ENCODE measurements at regions not wholly inside any gene's neighbourhood (a gene's known extent, or its start where the extent isn't known, plus 50 kb on each side); places are given as distances from the start of the nearest gene placed in this dataset.
"Not testable (repeated sequence)": the region's sequence is repeated elsewhere in the genome, so short reads cannot be mapped to it uniquely, and the experiment has no call there.

GRCh38 chr9:33703430-33704102 is 91.8 kb upstream of the PRSS3 start:
- Histone ChIP-seq H3K9me2 (replicated peaks; ENCODE audit: insufficient read depth, low read length) (no peaks in the 10 kb centered on the region), H3K4me2 (ENCODE audit: low read depth, low read length) (no peak overlapping the region), H3K9me3 (replicated peaks; ENCODE audit: insufficient read depth, low read length) (no peaks in the 10 kb centered on the region), H2AFZ (ENCODE audit: low read length) (no peak overlapping the region), H3K4me1 (ENCODE audit: low read length) (peaks cover 23% of the 10 kb centered on the region), H3K27me3 (replicated peaks; ENCODE audit: insufficient read depth, low read length) (no peaks in the 10 kb centered on the region), H3K27ac (ENCODE audit: low read length) (no peak overlapping the region), H3K36me3 (replicated peaks; ENCODE audit: insufficient read depth, low read length) (no peaks in the 10 kb centered on the region), H3F3A (ENCODE audit: insufficient read depth, low read length) (peaks cover 10% of the 10 kb centered on the region; the same call in 1 of the 2 replicates), H3K9ac (ENCODE audit: low read length) (no peak overlapping the region), H3K79me2 (ENCODE audit: low read length) (no peaks in the 10 kb centered on the region), H4K20me1 (ENCODE audit: insufficient read depth, low read length) (no peaks in the 10 kb centered on the region), H3K4me3 (ENCODE audit: low read length) (no peak overlapping the region)
- DNase-seq: no peak
- TF ChIP-seq EZH2phosphoT487 (IDR thresholded peaks at IDR 0.05; ENCODE audit: low read length): no peak

- not testable (repeated sequence) for H3K4me2 ChIP-seq (ENCODE audit: low read depth, low read length); H4K20me1 ChIP-seq (ENCODE audit: insufficient read depth, low read length); H3K36me3 ChIP-seq (replicated peaks; ENCODE audit: insufficient read depth, low read length); H3K9ac ChIP-seq (ENCODE audit: low read length); H3K79me2 ChIP-seq (ENCODE audit: low read length); H3F3A ChIP-seq (ENCODE audit: insufficient read depth, low read length); DNase-seq; H3K27ac ChIP-seq (ENCODE audit: low read length); H3K9me3 ChIP-seq (replicated peaks; ENCODE audit: insufficient read depth, low read length); H3K4me3 ChIP-seq (ENCODE audit: low read length); H2AFZ ChIP-seq (ENCODE audit: low read length); H3K27me3 ChIP-seq (replicated peaks; ENCODE audit: insufficient read depth, low read length); H3K9me2 ChIP-seq (replicated peaks; ENCODE audit: insufficient read depth, low read length)
- H3K4me1 ChIP-seq (ENCODE audit: low read length): peaks cover 22% of the 10 kb centered on the region
These were observed 89.9 kb upstream of the PRSS3 start for GRCh38 chr9:33705440-33705839.

GRCh38 chr9:33708441-33708840 is 86.9 kb upstream of the PRSS3 start:
- H3K9me3 ChIP-seq (replicated peaks; ENCODE audit: insufficient read depth, low read length): no peaks in the 10 kb centered on the region
- no peak for DNase-seq
- no peak for TF ChIP-seq EZH2phosphoT487 (IDR thresholded peaks at IDR 0.05; ENCODE audit: low read length)
- TF ChIP-seq EZH2 (optimal IDR thresholded peaks at IDR 0.05; ENCODE audit: low read depth, low read length): no peak
- no peak for TF ChIP-seq CTCF (IDR thresholded peaks at IDR 0.05; ENCODE audit: low read length)

GRCh38 chr9:33709269-33709668 is 86.1 kb upstream of the PRSS3 start:
- H2AFZ ChIP-seq (ENCODE audit: low read length): no peak overlapping the region
- H3K4me2 ChIP-seq (ENCODE audit: low read depth, low read length): no peak overlapping the region
- H3K9me2 ChIP-seq (replicated peaks; ENCODE audit: insufficient read depth, low read length): no peaks in the 10 kb centered on the region
- no peaks in the 10 kb centered on the region for H4K20me1 ChIP-seq (ENCODE audit: insufficient read depth, low read length)
- no peak for DNase-seq
- no peaks in the 10 kb centered on the region for H3K79me2 ChIP-seq (ENCODE audit: low read length)
- no peaks in the 10 kb centered on the region for H3K9me3 ChIP-seq (replicated peaks; ENCODE audit: insufficient read depth, low read length)
- TF ChIP-seq EZH2 (optimal IDR thresholded peaks at IDR 0.05; ENCODE audit: low read depth, low read length) (no peak), EZH2phosphoT487 (IDR thresholded peaks at IDR 0.05; ENCODE audit: low read length) (no peak), CTCF (IDR thresholded peaks at IDR 0.05; ENCODE audit: low read length) (no peak)
- H3K4me3 ChIP-seq (ENCODE audit: low read length): no peak overlapping the region
- no peaks in the 10 kb centered on the region for H3K4me1 ChIP-seq (ENCODE audit: low read length)
- H3K27me3 ChIP-seq (replicated peaks; ENCODE audit: insufficient read depth, low read length): no peaks in the 10 kb centered on the region
- H3K27ac ChIP-seq (ENCODE audit: low read length): no peak overlapping the region
- H3F3A ChIP-seq (ENCODE audit: insufficient read depth, low read length): no peaks in the 10 kb centered on the region
- no peak overlapping the region for H3K9ac ChIP-seq (ENCODE audit: low read length)
- no peaks in the 10 kb centered on the region for H3K36me3 ChIP-seq (replicated peaks; ENCODE audit: insufficient read depth, low read length)

More at GRCh38 chr9:33708441-33708840, 86.9 kb upstream of the PRSS3 start:
- no peaks in the 10 kb centered on the region for H3K4me1 ChIP-seq (ENCODE audit: low read length)
- no peaks in the 10 kb centered on the region for H3K36me3 ChIP-seq (replicated peaks; ENCODE audit: insufficient read depth, low read length)
- no peak overlapping the region for H2AFZ ChIP-seq (ENCODE audit: low read length)
- H3K27ac ChIP-seq (ENCODE audit: low read length): no peak overlapping the region
- H3K27me3 ChIP-seq (replicated peaks; ENCODE audit: insufficient read depth, low read length): no peaks in the 10 kb centered on the region
- no peaks in the 10 kb centered on the region for H3F3A ChIP-seq (ENCODE audit: insufficient read depth, low read length)
- H3K79me2 ChIP-seq (ENCODE audit: low read length): no peaks in the 10 kb centered on the region
- no peak overlapping the region for H3K4me2 ChIP-seq (ENCODE audit: low read depth, low read length)
- H3K9ac ChIP-seq (ENCODE audit: low read length): no peak overlapping the region
- H3K9me2 ChIP-seq (replicated peaks; ENCODE audit: insufficient read depth, low read length): no peaks in the 10 kb centered on the region
- H4K20me1 ChIP-seq (ENCODE audit: insufficient read depth, low read length): no peaks in the 10 kb centered on the region
- no peak overlapping the region for H3K4me3 ChIP-seq (ENCODE audit: low read length)

- H3K27me3 ChIP-seq (replicated peaks; ENCODE audit: insufficient read depth, low read length); H3K9me2 ChIP-seq (replicated peaks; ENCODE audit: insufficient read depth, low read length); H3K27ac ChIP-seq (ENCODE audit: low read length); H4K20me1 ChIP-seq (ENCODE audit: insufficient read depth, low read length); H3F3A ChIP-seq (ENCODE audit: insufficient read depth, low read length); H3K36me3 ChIP-seq (replicated peaks; ENCODE audit: insufficient read depth, low read length); H3K4me2 ChIP-seq (ENCODE audit: low read depth, low read length); H3K9ac ChIP-seq (ENCODE audit: low read length); H3K9me3 ChIP-seq (replicated peaks; ENCODE audit: insufficient read depth, low read length); H3K4me3 ChIP-seq (ENCODE audit: low read length); H3K4me1 ChIP-seq (ENCODE audit: low read length); DNase-seq; H3K79me2 ChIP-seq (ENCODE audit: low read length); H2AFZ ChIP-seq (ENCODE audit: low read length): not testable (repeated sequence)
These were observed 83.9 kb upstream of the PRSS3 start for GRCh38 chr9:33711418-33711817.

All from MM.1S (cell line).